Gastrocnemius medialis (tissue), 4 donors: ENCODE measurements at regions not wholly inside any gene's neighbourhood (a gene's known extent, or its start where the extent isn't known, plus 50 kb on each side); places are given as distances from the start of the nearest gene placed in this dataset.

ENCODE experiments used
- POLR2A ChIP-seq, 2 donors: fragments of 450-650 bp; IDR thresholded peaks; one replicate each; pipeline ENCODE4 v1.6.1; 2017; ENCODE audit warnings: antibody characterized with exemption in 2 of 2, mild to moderate bottlenecking in 2 of 2, moderate library complexity in 2 of 2
- TF ChIP-seq, protein P1 (sequence below), 5 experiments: fragments of 450-650 bp in 3 of 5; fragments of 200-600 bp in 2 of 5; sonication (generic) in 2 of 5; IDR thresholded peaks in 4 of 5; conservative IDR thresholded peaks in 1 of 5; 1 replicate in 4 of 5; 2 replicates in 1 of 5; pipeline ENCODE4 v1.5.1; 2016 to 2019; ENCODE audit warnings: antibody characterized with exemption in 5 of 5, mild to moderate bottlenecking in 3 of 5, moderate library complexity in 3 of 5

- TF ChIP-seq, protein P1, sequence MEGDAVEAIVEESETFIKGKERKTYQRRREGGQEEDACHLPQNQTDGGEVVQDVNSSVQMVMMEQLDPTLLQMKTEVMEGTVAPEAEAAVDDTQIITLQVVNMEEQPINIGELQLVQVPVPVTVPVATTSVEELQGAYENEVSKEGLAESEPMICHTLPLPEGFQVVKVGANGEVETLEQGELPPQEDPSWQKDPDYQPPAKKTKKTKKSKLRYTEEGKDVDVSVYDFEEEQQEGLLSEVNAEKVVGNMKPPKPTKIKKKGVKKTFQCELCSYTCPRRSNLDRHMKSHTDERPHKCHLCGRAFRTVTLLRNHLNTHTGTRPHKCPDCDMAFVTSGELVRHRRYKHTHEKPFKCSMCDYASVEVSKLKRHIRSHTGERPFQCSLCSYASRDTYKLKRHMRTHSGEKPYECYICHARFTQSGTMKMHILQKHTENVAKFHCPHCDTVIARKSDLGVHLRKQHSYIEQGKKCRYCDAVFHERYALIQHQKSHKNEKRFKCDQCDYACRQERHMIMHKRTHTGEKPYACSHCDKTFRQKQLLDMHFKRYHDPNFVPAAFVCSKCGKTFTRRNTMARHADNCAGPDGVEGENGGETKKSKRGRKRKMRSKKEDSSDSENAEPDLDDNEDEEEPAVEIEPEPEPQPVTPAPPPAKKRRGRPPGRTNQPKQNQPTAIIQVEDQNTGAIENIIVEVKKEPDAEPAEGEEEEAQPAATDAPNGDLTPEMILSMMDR (IDR thresholded peaks at IDR 0.05 in 4 of 5, conservative IDR thresholded peaks at IDR 0.05 in 1 of 5) = no peak
- TF ChIP-seq POLR2A (IDR thresholded peaks at IDR 0.05) = no peak
Measured at GRCh38 chr1:110736900-110737605, 62.3 kb upstream of the KCNA3 start.
